Heart right ventricle (tissue), 16 donors: ENCODE measurements at regions not wholly inside any gene's neighbourhood (a gene's known extent, or its start where the extent isn't known, plus 50 kb on each side); places are given as distances from the start of the nearest gene placed in this dataset.

Experiments
- ATAC-seq, 8 donors: fragments of 200-7000 bp; cut with Tn5 transposase; one replicate each; pipeline ENCODE4 v1.9.1; 2020; ENCODE audit warnings: mild to moderate bottlenecking in 8 of 8, moderate library complexity in 8 of 8, moderate number of reproducible peaks in 1 of 8
- DNase-seq, 2 donors: peaks; one replicate each; pipeline ENCODE4 v3.0.0-alpha.2; 2020
- H3K27ac ChIP-seq, 10 donors: fragments of 200-600 bp; sonication (generic) in 2 of 10; one replicate each; pipeline versions ENCODE4 v1.5.0 to v1.8.0; 2020 to 2022; ENCODE audit warnings: mild to moderate bottlenecking in 3 of 10
- H3K27me3 ChIP-seq, 7 donors: fragments of 200-600 bp; one replicate each; pipeline ENCODE4 v1.8.0; 2021 to 2022; ENCODE audit warnings: mild to moderate bottlenecking in 2 of 7
- H3K36me3 ChIP-seq, 9 donors: fragments of 200-600 bp; sonication (generic) in 1 of 9; one replicate each; pipeline versions ENCODE4 v1.5.0 to v1.8.0; 2020 to 2022; ENCODE audit warnings: mild to moderate bottlenecking in 2 of 9
- H3K4me1 ChIP-seq, 9 donors: fragments of 200-600 bp; sonication (generic) in 1 of 9; one replicate each; pipeline versions ENCODE4 v1.5.0 to v1.8.0; 2020 to 2022; ENCODE audit warnings: mild to moderate bottlenecking in 4 of 9
- H3K4me3 ChIP-seq, 10 donors: fragments of 200-600 bp; sonication (generic) in 2 of 10; one replicate each; pipeline versions ENCODE4 v1.5.0 to v1.8.0; 2020 to 2022; ENCODE audit warnings: mild to moderate bottlenecking in 7 of 10, moderate library complexity in 2 of 10
- H3K9me3 ChIP-seq, 11 donors: fragments of 200-600 bp in 10 of 11; sonication (generic) in 2 of 11; one replicate each; pipeline versions ENCODE4 v1.5.0 to v1.8.0; 2013 to 2022; ENCODE audit warnings: mild to moderate bottlenecking in 2 of 11, control low read depth in 1 of 11, moderate library complexity in 1 of 11
- WGBS, 2 donors: extraction: QIAGEN DNeasy Blood & Tissue Kit; methylation state at CpG; one replicate each; pipeline ENCODE4 v1.1.7; 2013; ENCODE audit warnings: inconsistent platforms in 1 of 2; 5-methylcytosine and 5-hydroxymethylcytosine counted together
- intact Hi-C, 10 donors: fragments of 100-400 bp; cut with DNase I; formaldehyde crosslinking; loops; one replicate each; pipeline versions ENCODE4 v1.11.1 to v1.14.2; 2022
- TF ChIP-seq, protein P1 (sequence below), 9 donors: fragments of 200-600 bp; sonication (generic) in 2 of 9; IDR thresholded peaks; one replicate each; pipeline versions ENCODE4 v1.5.0 to v1.8.0; 2021 to 2022; ENCODE audit warnings: antibody characterized with exemption in 9 of 9, mild to moderate bottlenecking in 5 of 9, moderate library complexity in 1 of 9
- donor health status: Arrhythmogenic right ventricular cardiomyopathy.
- donor health status: ischemic (EF 13 %, LVEDD 7.1; RV severe dilation, severe dysfunction).
- donor health status: healthy with polysubstance abuse.
- donor health status: DM: no; HTN: yes; CAD: no.
- donor health status: DM: no; HTN: no; CAD: no.
- donor health status: ischemic (EF 25% LVEDD 6.9; RV normal size, moderate dysfunction).
- donor health status: ischemic (EF 25% LVEDD 5.7; RV mildly dilated, moderate dysfunction).
- donor health status: healthy.
- donor health status: DM: yes; HTN: yes; CAD: no.
- donor health status: Ischemic cardiomyopathy.
- donor health status: ischemic (EF 35%, LVEDD 5.7; RV mildly dilated, moderate dysfunction).
- donor health status: nonischemic (EF 11% LVEDD 7.7; RV severe dilation, severe dysfunction).
- donor health status: DM: yes; HTN: yes; CAD: no.
- donor health status: PGD.
- donor health status: ischemic (EF 29% LVEDD 5.4; RV normal size, mild dysfunction).
- donor health status: nonischemic (EF 23%, LVEDD 6.1; RV moderate dilation, normal function).

DNA sequence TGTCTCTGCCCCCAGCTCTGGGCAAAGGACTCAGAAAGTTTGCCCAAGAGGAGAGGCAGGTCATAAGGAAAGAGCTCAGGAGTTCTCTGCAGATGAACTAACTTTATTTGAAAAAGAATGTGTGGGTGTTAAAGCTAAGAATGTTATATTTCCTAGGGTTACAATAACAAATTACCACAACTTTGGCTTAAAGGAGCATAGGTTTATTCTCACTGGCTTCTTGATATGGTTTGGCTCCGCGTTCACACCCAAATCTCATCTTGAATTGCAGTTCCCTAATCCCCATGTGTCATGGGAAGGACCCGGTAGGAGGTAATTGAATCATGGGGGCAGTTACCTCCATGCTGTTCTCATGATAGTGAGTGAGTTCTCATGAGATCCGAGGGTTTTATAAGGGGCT lies 383.7 kb upstream of the CFAP20DC start:
- 74% methylated on average over 4 of the region's 4 CpGs for WGBS, 2 donors
- Histone ChIP-seq H3K9me3 (peaks cover 0 to 4% (median 0%) of the 10 kb centered on the region in 11 donors), H3K36me3 (no peaks in the 10 kb centered on the region), H3K27ac (no peak overlapping the region), H3K4me3 (no peak overlapping the region), H3K27me3 (no peaks in the 10 kb centered on the region), H3K4me1 (peaks cover 0 to 10% (median 0%) of the 10 kb centered on the region in 9 donors)
- ATAC-seq (no peak), DNase-seq (no peak)
- intact Hi-C loops = no loop called here
- TF ChIP-seq, protein P1, sequence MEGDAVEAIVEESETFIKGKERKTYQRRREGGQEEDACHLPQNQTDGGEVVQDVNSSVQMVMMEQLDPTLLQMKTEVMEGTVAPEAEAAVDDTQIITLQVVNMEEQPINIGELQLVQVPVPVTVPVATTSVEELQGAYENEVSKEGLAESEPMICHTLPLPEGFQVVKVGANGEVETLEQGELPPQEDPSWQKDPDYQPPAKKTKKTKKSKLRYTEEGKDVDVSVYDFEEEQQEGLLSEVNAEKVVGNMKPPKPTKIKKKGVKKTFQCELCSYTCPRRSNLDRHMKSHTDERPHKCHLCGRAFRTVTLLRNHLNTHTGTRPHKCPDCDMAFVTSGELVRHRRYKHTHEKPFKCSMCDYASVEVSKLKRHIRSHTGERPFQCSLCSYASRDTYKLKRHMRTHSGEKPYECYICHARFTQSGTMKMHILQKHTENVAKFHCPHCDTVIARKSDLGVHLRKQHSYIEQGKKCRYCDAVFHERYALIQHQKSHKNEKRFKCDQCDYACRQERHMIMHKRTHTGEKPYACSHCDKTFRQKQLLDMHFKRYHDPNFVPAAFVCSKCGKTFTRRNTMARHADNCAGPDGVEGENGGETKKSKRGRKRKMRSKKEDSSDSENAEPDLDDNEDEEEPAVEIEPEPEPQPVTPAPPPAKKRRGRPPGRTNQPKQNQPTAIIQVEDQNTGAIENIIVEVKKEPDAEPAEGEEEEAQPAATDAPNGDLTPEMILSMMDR (IDR thresholded peaks at IDR 0.05) = no peak

DNA sequence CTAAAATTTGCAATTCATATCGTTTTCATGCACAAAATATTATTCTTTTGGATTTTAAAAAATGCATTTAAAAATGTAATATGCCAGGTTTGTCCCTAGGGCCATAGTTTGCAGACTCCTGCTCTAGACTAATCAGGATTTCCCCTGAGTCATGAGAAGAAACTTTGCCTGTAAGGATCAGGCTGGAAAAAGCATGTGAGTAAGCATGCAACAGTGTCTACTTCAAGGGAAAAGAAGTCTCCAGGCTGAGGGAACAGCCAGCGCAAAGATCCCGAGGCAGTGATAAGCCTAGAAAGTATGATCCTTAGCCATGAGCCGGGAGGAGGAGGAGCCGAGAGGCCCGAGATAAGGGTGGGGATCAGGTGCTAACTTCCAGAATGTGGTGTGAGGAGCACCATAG lies 382.8 kb upstream of the CFAP20DC start:
- peaks cover 0 to 4% (median 0%) of the 10 kb centered on the region in 11 donors for H3K9me3 ChIP-seq
- H3K27ac ChIP-seq = no peak overlapping the region
- WGBS, 2 donors = 65 to 86% methylated on average over 6 of the region's 6 CpGs
- intact Hi-C loops = no loop called here
- H3K27me3 ChIP-seq = no peaks in the 10 kb centered on the region
- H3K4me1 ChIP-seq = peaks cover 0 to 10% (median 0%) of the 10 kb centered on the region in 9 donors
- ATAC-seq = no peak
- TF ChIP-seq, protein P1 (IDR thresholded peaks at IDR 0.05) = no peak
- H3K4me3 ChIP-seq = no peak overlapping the region
- no peaks in the 10 kb centered on the region for H3K36me3 ChIP-seq
- DNase-seq = no peak

DNA sequence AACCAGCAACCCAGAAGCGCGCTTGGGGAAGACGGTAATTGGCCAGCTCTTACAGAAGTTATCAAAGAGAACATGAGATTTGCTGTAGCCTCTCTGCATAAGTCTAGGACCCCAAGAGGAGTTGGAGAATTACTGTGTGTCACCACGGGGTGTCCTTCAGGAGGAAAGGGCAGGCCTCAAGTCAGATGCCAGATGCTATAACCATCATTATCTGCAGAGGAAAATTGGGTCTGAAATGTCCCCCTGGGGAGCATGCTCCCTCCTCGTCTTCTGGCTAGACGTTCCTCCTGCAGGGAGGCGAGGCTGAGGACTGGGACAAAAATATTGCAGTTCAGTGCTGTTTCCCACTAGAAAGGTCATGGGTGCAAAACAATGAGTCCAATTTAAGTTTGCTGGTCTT lies 380.5 kb upstream of the CFAP20DC start:
- WGBS, 2 donors = 65 to 67% methylated on average over 7 of the region's 7 CpGs
- no peaks in the 10 kb centered on the region for H3K27me3 ChIP-seq
- H3K27ac ChIP-seq = no peak overlapping the region
- H3K36me3 ChIP-seq = no peaks in the 10 kb centered on the region
- H3K4me3 ChIP-seq = no peak overlapping the region
- intact Hi-C loops = no loop called here
- DNase-seq = no peak
- peaks cover 0 to 26% (median 0%) of the 10 kb centered on the region in 9 donors for H3K4me1 ChIP-seq
- H3K9me3 ChIP-seq = peaks cover 0 to 4% (median 0%) of the 10 kb centered on the region in 11 donors
- TF ChIP-seq, protein P1 (IDR thresholded peaks at IDR 0.05) = no peak
- ATAC-seq = no peak

DNA sequence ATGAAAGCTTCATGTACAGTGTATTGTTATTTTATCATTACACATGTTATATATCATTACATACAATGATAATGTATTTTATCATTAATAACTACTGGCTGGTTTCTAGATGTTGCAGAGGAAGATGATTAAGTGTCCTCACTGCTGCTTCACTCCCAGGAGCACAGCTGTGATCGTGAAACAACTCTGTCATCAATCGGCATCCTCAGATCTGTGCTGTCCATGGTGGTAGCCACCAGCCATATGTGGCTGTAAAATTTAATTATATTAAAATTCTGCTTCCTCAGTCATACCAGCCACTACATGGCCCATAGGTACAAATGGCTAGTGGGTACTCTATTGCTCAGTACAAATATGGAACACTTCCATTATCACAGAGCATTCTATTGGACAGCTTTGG lies 379.4 kb upstream of the CFAP20DC start:
- Histone ChIP-seq H3K9me3 (peaks cover 0 to 4% (median 0%) of the 10 kb centered on the region in 11 donors), H3K27me3 (no peaks in the 10 kb centered on the region), H3K36me3 (no peaks in the 10 kb centered on the region), H3K4me1 (peaks cover 0 to 36% (median 0%) of the 10 kb centered on the region in 9 donors), H3K27ac (no peak overlapping the region), H3K4me3 (no peak overlapping the region)
- TF ChIP-seq, protein P1 (IDR thresholded peaks at IDR 0.05) = no peak
- WGBS, 2 donors = 65 to 71% methylated on average over 2 of the region's 2 CpGs
- ATAC-seq = no peak
- no peak for DNase-seq
- intact Hi-C loops = no loop called here
